Osteocyte (in vitro differentiated cells): ENCODE measurements at regions not wholly inside any gene's neighbourhood (a gene's known extent, or its start where the extent isn't known, plus 50 kb on each side); places are given as distances from the start of the nearest gene placed in this dataset.

Experiments used
- DNase-seq: peaks from one replicate; pipeline ENCODE4 v3.0.0; 2021; ENCODE audit warnings: mixed read lengths; ENCODE audit not compliant: unreplicated experiment; ENCODE audit errors: extremely low spot score
- H3K27ac Mint-ChIP-seq: one replicate; pipeline ENCODE4 v1.8.0; 2021; ENCODE audit warnings: mild to moderate bottlenecking, mixed read lengths; ENCODE audit not compliant: unreplicated experiment
- H3K27me3 Mint-ChIP-seq: one replicate; pipeline ENCODE4 v1.8.0; 2021; ENCODE audit warnings: mixed read lengths; ENCODE audit not compliant: unreplicated experiment
- H3K36me3 Mint-ChIP-seq: one replicate; pipeline ENCODE4 v1.8.0; 2021; ENCODE audit warnings: mixed read lengths; ENCODE audit not compliant: unreplicated experiment
- H3K4me1 Mint-ChIP-seq: one replicate; pipeline ENCODE4 v1.8.0; 2021; ENCODE audit warnings: mixed read lengths; ENCODE audit not compliant: unreplicated experiment
- H3K4me3 Mint-ChIP-seq: one replicate; pipeline ENCODE4 v1.8.0; 2021; ENCODE audit warnings: mild to moderate bottlenecking, moderate library complexity, mixed read lengths; ENCODE audit not compliant: unreplicated experiment
- H3K9me3 Mint-ChIP-seq: one replicate; pipeline ENCODE4 v1.8.0; 2021; ENCODE audit warnings: mixed read lengths; ENCODE audit not compliant: unreplicated experiment
- TF ChIP-seq, protein P1 (sequence below): fragments of 200-600 bp; sonication (generic); IDR thresholded peaks from 2 replicates; pipeline ENCODE4 v1.5.0; 2021; ENCODE audit warnings: antibody characterized with exemption, mild to moderate bottlenecking, moderate library complexity

DNA sequence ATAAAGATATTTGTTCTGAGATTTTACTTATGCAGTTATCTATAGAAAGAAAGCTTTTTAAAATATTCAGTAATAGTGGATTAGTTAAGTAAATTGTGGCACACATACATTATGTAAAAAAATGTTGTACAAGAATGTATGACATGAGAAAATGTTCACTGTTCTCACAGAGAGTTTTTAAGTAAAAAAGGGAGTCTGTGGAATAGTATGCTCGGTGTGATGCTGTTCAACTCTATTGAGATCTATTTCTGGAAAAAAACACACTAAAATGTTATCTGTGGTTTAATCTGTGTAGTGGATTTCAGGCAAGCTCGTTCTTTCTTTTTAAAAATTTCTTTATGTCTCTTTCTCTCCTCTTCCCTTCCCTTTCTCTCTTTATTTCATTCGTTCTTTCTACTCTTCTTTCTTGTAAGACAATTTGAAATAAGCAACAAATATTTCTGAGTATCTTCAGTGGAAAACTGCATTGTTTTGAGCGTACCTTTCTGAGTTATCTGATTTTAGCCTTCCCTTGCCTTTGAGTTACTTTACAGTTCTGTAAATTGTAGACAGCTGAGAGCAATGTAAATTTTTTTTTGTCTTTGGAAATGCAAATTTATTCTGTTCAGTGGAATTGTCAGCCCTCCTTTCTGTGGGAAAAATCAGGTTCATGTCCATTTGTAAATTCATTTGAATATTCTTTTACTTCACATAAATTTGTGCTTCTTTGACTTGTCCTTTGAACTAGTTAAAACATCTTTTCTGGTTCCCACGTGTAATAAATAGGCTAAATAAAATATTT lies 229.0 kb upstream of the NOX3 start:
- peaks cover 12% of the 10 kb centered on the region for H3K27me3 Mint-ChIP-seq
- TF ChIP-seq, protein P1, sequence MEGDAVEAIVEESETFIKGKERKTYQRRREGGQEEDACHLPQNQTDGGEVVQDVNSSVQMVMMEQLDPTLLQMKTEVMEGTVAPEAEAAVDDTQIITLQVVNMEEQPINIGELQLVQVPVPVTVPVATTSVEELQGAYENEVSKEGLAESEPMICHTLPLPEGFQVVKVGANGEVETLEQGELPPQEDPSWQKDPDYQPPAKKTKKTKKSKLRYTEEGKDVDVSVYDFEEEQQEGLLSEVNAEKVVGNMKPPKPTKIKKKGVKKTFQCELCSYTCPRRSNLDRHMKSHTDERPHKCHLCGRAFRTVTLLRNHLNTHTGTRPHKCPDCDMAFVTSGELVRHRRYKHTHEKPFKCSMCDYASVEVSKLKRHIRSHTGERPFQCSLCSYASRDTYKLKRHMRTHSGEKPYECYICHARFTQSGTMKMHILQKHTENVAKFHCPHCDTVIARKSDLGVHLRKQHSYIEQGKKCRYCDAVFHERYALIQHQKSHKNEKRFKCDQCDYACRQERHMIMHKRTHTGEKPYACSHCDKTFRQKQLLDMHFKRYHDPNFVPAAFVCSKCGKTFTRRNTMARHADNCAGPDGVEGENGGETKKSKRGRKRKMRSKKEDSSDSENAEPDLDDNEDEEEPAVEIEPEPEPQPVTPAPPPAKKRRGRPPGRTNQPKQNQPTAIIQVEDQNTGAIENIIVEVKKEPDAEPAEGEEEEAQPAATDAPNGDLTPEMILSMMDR, result no peak
- DNase-seq, result no peak
- H3K36me3 Mint-ChIP-seq, result no peaks in the 10 kb centered on the region
- H3K4me3 Mint-ChIP-seq, result no peak overlapping the region
- H3K9me3 Mint-ChIP-seq, result no peaks in the 10 kb centered on the region
- no peak overlapping the region for H3K27ac Mint-ChIP-seq
- H3K4me1 Mint-ChIP-seq, result no peaks in the 10 kb centered on the region

DNA sequence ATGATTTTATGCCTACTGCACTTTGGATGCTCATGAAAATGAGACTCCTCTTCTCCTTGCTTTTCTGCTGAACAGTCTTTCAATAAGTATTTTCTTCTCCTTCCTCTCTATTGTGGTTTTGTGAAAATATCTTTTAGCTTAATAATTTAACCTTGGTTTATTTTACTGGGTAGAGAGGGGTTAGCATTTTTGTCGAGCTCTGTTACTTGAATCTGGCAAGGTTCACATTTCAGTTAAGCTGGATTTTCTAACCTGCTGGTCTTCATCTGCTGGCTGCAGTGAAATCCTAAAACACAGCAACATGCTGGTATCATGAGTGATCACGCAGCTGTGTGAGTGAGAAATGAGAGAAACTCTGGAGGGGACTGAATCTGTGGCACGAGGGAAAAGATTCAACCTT lies 222.7 kb upstream of the NOX3 start:
- TF ChIP-seq, protein P1, result no peak
- Mint-ChIP-seq H3K27ac (no peak overlapping the region), H3K27me3 (peaks cover 11% of the 10 kb centered on the region), H3K9me3 (no peaks in the 10 kb centered on the region), H3K4me3 (no peak overlapping the region), H3K4me1 (no peaks in the 10 kb centered on the region), H3K36me3 (no peaks in the 10 kb centered on the region)
- no peak for DNase-seq

- no peak overlapping the region for H3K4me3 Mint-ChIP-seq
- H3K27ac Mint-ChIP-seq, result no peak overlapping the region
- peaks cover 11% of the 10 kb centered on the region for H3K27me3 Mint-ChIP-seq
- H3K4me1 Mint-ChIP-seq, result no peaks in the 10 kb centered on the region
- H3K36me3 Mint-ChIP-seq, result no peaks in the 10 kb centered on the region
- no peaks in the 10 kb centered on the region for H3K9me3 Mint-ChIP-seq
- DNase-seq, result no peak
- TF ChIP-seq, protein P1, result no peak
Measured at GRCh38 chr6:155676346-155676745, 220.7 kb upstream of the NOX3 start.

DNA sequence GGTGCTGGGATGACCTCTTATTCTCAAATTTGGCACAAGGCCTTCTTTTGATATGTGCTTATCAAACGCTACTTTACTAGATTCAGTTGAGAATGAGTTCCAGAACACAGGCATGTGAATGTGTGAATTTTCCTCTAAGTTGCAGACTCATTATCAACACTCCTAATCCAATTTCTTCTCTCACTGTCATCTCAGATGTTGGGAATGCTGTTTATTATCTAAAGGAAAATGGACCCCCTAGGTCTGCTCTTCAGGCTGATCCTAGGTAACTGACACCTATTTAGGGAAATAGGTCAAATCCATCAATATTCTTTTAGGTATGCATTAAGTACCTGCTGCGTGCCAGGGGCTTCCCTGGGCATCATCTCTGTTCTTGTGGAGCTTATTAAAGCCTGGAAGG lies 215.0 kb upstream of the NOX3 start:
- H3K27ac Mint-ChIP-seq, result no peak overlapping the region
- no peak for DNase-seq
- H3K36me3 Mint-ChIP-seq, result no peaks in the 10 kb centered on the region
- no peaks in the 10 kb centered on the region for H3K9me3 Mint-ChIP-seq
- no peaks in the 10 kb centered on the region for H3K27me3 Mint-ChIP-seq
- TF ChIP-seq, protein P1, result no peak
- H3K4me3 Mint-ChIP-seq, result no peak overlapping the region
- no peaks in the 10 kb centered on the region for H3K4me1 Mint-ChIP-seq

DNA sequence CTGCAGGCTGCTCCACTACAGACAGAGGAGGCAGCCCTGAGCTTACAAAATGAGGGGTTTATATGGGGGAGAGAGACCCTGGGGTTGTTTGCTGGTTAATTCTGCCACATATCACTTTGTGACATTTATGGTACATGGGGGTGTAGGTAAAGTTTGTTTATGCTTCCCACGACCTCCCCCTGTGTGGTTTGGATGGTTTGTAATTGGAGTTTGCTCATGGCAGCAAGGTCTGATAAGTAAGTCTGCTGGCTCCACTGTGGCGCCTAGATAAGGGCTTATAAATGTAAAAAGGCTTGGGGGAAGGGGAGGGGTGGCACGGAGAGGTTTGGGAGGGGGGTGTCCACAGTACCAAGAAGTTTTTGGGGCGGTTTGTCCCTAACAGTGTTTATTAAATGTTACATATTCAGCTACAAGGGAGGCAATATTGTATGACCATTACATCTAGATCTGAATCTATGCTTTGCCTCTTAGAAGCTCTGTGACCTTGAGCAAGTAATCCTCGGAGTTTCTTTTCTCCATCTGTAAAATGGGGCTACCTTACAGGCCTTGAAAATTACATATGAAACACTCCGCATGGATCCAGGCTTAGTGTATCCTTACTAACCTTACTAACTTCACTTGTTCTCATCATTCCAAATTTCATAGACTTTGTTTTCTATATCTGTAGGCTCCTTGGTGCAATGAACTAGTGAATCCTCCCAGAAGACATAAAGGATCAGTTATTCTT lies 204.8 kb upstream of the NOX3 start:
- H3K4me1 Mint-ChIP-seq, result no peaks in the 10 kb centered on the region
- DNase-seq, result no peak
- no peak overlapping the region for H3K4me3 Mint-ChIP-seq
- peaks cover 12% of the 10 kb centered on the region for H3K27me3 Mint-ChIP-seq
- no peaks in the 10 kb centered on the region for H3K9me3 Mint-ChIP-seq
- H3K27ac Mint-ChIP-seq, result no peak overlapping the region
- no peaks in the 10 kb centered on the region for H3K36me3 Mint-ChIP-seq
- TF ChIP-seq, protein P1, result no peak
